ENCODE measurements at regions not wholly inside any gene's neighbourhood (a gene's known extent, or its start where the extent isn't known, plus 50 kb on each side); places are given as distances from the start of the nearest gene placed in this dataset.
"Not testable (repeated sequence)": the region's sequence is repeated elsewhere in the genome, so short reads cannot be mapped to it uniquely, and the experiment has no call there.

DNA sequence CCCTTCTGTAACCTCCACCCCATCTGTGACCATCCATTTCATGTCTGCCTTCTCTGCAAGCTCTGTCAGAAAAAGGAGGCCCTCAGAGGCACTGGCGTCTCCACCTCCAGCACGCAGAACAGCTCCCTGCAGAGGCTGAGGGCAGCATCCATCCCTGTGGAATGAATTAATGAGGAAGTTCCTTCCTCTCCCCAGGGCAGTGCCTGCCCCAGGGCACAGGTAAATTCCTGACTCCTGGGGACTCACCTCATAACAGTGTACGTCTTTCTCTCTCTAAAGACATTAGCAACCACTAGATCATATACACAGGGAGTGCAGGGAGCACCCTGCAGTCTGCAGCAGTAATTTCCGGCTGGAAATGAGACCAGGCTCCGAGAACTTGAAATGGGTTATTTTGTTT lies 155.0 kb upstream of the TMEM132C start:
- DNase-seq, result no peak

- DNase-seq, result not testable (repeated sequence)
Observed at GRCh38 chr12:128113250-128113649, 153.7 kb upstream of the TMEM132C start.

- no peak for DNase-seq
Observed at GRCh38 chr12:128114485-128114884, 152.5 kb upstream of the TMEM132C start.

- no peak for DNase-seq
Observed at GRCh38 chr12:128116537-128116936, 150.4 kb upstream of the TMEM132C start.

DNA sequence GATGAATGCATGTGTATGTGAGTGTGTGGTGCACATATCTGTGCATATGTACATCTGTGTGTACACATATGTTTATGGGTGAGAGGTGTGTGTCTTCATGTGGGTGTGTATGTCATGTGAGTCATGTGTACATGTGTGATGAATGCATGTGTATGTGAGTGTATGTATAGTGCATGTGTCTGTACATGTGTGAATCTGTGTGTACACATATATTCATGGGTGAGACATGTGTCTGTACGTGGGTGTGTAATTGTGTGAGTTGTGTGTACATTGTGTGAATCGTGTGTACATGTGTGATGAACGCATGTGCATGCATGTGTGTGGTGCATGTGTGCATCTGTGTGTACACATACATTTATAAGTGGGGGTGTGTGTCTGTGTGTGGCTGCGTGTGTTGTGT lies 146.9 kb upstream of the TMEM132C start:
- no peak for DNase-seq

DNA sequence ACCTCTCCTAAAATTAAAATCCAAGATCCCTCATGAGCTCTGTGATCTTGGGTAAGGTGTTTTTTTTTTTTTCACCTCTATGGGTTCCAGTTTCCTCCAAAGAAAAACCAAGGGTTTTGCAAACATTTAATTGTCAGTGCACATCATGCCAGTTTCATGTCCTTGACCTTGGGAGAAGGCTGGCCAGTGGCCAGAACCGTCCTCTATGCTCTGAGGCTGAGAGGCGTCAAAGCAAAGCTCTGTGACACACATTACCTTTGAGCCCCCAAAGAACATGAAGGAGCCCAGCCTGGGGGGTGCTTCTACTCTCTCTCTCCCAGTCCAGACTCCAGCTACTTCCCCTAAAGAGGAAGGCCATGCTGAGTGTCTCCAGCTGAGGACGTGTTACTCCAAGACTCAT lies 145.5 kb upstream of the TMEM132C start:
- no peak for DNase-seq

DNA sequence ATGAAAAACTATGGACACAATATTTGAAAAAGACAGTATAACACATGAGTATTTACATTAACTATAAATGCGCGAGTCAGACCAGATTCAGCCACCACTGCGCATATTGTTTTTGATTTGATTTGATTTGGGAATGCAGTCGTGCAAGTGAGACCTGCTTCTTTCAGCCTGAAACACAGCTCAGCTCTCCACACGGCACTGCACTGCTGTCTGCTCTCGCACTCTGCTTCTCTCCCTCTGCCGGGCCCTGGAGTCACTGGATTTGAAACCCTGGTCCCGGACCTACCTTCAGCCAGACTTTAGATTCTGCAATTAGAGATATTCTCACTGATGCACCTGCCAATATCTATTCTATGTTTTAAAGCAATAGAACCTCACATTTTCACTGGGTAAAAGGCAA lies 143.9 kb upstream of the TMEM132C start:
- no peak for DNase-seq

- no peak for DNase-seq
Observed at GRCh38 chr12:128131955-128132354, 135.0 kb upstream of the TMEM132C start.

- DNase-seq, result peak; percentile 63
Observed at GRCh38 chr12:128133321-128134073, 133.5 kb upstream of the TMEM132C start.

DNA sequence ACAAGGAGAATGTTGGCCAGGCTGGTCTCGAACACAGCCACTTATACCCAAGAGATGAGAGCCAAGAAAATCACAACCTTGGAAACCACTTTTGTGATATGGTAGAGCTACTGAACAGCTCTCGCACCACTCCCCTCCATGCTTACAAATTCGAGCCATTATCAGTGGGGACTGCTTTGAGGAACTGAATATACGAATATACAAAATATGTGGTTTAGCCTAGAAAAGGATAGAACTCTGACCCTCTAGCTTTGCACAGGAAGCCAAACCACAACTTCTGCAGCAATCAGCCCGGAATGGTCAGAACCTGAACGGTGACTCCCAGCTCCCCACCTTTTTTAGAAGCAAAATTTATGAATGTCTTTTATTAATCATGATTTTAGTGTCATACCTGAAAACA lies 129.8 kb upstream of the TMEM132C start:
- DNase-seq, result no peak

DNA sequence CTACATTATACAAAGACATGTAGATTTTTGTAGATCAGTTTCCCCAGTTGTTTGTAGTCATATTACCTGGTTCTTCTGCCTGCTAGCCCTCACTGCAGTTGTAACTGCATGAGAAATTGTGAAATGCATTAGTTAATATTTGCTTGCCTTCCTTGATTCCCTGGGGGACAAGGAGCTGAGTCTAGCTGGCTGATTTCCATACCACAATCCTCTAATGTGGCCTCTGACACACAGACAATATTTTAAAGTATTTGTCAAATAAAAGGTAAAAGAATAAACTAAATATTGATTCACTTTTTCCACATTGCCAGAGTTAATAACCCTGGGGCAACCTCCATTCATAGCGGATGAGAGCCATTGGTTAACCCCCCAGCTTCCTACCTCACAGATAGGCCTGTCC lies 128.8 kb upstream of the TMEM132C start:
- peak; percentile 36 for DNase-seq

DNA sequence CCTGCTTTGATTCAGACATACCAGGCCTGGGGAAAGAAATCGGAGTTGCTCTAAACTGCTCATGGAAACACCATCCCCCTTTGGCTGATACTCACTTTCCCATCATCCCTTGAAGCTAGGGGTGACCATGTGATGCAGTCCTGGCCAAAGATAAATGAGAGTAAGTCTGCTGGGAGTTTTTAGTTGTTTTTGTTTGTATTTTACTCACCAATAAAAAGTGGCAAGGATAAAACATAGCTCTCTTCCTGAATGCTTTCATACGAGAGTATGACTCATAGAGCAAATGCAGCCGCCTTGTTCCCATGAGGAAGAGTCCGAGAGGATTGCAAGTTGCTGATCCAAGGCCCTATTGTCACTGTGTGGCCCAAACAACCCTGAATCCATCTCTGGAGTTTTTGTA lies 126.4 kb upstream of the TMEM132C start:
- DNase-seq, result no peak

GRCh38 chr12:128150961-128151360 lies 116.0 kb upstream of the TMEM132C start:
- no peak for DNase-seq

DNA sequence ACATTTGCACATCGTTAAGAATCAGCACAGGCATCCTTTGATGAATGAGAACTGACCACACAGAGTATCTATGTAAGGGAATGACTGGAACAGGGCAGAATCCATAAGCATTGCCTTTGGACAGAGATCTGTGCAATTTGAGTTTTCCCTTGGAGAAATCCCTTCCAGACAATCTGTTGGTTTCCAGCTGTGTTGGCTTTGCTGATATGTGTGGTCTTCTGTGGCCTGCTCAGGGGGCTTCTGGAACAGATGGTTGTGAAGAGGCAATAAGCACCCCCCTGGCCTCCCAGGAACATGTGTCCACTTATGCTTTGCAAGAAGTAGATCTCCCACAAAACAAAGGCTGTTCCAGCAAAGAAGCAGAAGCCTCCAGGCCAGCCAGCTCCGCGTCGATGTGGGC lies 111.4 kb upstream of the TMEM132C start:
- no peak for DNase-seq

DNA sequence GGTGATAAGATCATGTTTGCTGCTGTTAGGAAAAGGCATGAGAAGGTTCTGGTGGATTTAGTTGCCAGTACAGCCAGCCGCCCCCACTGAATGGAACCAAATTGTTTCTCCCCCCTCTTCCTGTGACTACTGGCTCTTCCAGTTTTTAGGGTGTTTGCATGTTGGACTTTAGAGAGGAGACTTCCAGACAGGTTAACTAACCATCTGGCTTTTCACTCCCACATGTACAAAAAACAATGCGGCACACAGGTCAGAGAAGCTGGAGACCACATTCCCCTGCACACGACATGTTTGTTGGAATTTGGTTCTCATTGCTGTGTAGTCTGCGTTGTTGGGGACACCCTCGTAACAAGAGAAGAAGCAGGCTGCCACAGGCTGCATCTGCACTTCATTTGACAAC lies 103.9 kb upstream of the TMEM132C start:
- no peak for DNase-seq

DNA sequence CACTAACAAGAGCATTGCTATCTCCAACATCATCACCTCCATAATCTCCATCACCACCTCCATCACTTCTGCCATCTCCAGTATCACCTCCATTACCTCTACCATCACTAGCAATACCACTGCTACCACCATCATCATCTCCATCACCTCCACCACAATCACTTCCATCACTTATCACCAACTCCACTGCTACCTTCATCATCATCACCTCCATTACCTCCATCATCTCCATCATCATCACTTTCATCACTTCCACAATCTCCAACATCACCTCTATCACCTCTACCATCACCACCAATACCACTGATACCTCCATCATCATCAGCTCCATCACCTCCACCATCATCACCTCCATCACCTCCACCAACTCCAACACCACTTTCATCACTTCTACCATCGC lies 102.4 kb upstream of the TMEM132C start:
- DNase-seq, result no peak

DNA sequence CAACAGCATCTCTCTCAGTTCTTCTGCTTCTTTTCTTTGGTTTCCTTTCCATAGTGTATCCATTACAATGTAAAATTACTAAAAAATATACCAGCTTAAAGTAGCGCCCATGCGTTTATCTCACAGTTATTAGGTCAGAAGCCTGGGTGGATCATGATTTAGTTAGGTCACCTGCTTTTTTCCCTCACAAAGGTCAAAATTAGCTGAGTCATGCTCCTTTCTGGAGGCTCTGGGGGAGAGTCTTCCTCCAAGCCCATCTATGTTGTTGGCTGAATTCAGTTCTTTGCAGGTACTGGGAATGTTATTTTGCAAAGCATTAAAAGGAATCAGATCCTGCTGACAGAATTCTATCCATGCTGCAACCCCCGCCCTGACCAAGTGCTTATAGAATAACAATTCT lies 101.6 kb upstream of the TMEM132C start:
- DNase-seq, result no peak

- DNase-seq, result no peak
Observed at GRCh38 chr12:128168273-128168672, 98.7 kb upstream of the TMEM132C start.

DNA sequence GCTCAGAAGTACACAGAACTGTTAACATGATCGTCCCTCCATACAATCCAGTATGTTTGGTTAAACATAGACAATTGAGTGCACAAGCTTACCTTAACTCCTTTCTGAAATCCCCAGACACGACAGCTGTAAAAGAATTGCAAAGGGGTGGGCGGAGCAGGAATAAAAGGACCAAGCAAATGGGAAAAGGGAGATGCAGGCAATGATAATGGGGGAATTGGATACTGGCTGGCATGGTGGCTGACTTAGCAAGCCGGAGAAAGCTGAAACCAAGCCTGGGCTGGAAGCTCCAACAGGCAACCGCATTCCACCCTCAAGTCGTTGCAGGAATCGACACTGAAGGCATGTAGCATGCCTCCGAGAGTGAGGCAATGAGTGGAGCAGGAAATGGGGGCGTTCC lies 96.8 kb upstream of the TMEM132C start:
- no peak for DNase-seq

GRCh38 chr12:128178565-128178964 lies 88.4 kb upstream of the TMEM132C start:
- DNase-seq, result no peak

- DNase-seq, result no peak
Observed at GRCh38 chr12:128178966-128179365, 88.0 kb upstream of the TMEM132C start.

DNA sequence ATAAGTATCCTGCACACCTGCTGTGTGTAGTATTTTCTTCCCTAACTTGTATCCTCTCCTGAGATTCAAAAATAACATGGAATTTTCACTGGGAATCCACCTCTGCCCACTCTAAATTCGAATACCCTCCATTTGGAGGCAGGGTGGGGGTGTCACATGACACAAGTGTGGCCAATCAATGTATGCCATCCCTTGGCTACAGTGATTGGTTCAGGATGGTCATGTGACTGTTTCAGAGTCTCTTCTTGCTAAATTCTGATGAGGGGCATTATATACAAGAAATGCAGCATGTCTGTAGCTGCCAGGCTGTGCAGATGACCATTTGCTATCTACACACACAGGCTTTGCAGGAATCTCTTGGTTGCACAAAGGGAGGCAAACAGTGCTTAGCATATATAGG lies 86.8 kb upstream of the TMEM132C start:
- DNase-seq, result no peak

GRCh38 chr12:128190052-128190451 lies 76.9 kb upstream of the TMEM132C start:
- DNase-seq, result no peak

DNA sequence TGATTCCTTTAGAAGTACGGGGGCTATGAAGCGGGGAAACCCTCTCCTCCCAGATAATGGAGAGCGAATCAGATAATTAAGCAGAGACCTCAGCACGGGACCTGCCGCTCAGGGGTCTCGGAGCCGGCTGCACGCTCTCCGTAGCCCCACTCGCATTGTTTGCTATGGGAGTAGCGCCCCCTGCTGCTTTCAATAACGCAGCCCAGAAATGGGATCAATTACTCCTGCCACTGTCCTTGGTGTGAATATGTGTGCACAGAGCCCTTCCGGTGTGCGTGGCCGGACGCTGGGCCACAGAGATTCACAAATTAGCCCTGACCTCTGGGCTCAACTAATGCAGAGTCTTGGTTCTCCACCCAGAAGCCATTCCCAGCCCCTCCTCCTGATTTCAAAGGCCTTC lies 76.4 kb upstream of the TMEM132C start:
- peak; percentile 62 for DNase-seq

GRCh38 chr12:128191380-128191779 lies 75.6 kb upstream of the TMEM132C start:
- no peak for DNase-seq

Measured in NCI-H1092 treated with DMSO at 0.1 percent for 48 hours (cell line).